ENCODE measurements at regions not wholly inside any gene's neighbourhood (a gene's known extent, or its start where the extent isn't known, plus 50 kb on each side); places are given as distances from the start of the nearest gene placed in this dataset.

DNA sequence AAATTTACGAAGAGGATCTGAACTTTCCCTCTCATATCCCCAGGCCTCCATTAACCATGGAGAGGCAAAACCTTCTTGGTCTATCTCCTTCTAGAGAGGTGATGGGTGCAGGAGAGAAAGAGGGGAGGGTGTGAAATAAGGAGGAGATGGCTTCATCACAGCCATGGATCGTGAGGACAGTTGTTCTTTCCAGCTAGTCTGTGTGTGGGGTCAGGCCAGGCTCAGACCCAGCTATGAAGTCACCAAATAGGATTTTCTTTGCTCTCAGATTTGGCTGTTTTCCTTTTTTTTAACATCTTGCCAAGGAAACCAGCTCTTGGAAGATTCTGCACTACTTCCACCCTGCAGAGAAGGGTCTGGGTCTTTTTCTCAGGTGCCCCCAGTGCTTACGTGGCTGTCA, 64.9 kb upstream of the FAM181A start:
- TF ChIP-seq, protein P1, sequence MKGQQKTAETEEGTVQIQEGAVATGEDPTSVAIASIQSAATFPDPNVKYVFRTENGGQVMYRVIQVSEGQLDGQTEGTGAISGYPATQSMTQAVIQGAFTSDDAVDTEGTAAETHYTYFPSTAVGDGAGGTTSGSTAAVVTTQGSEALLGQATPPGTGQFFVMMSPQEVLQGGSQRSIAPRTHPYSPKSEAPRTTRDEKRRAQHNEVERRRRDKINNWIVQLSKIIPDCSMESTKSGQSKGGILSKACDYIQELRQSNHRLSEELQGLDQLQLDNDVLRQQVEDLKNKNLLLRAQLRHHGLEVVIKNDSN (CRISPR knock-in tag; IDR thresholded peaks at IDR 0.05): no peak
- no peak for TF ChIP-seq ZBTB21 (CRISPR knock-in tag; IDR thresholded peaks at IDR 0.05; ENCODE audit: borderline replicate concordance)
- TF ChIP-seq JUN (CRISPR knock-in tag; IDR thresholded peaks at IDR 0.05): no peak
- TF ChIP-seq, protein P2, sequence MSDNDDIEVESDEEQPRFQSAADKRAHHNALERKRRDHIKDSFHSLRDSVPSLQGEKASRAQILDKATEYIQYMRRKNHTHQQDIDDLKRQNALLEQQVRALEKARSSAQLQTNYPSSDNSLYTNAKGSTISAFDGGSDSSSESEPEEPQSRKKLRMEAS (CRISPR knock-in tag; IDR thresholded peaks at IDR 0.05): no peak
- TF ChIP-seq CTCF (IDR thresholded peaks at IDR 0.05): no peak

Data from WTC11 (cell line).